Hematopoietic multipotent progenitor cell treated with erythropoietin and hydrocortisone succinate and interleukin-3 and kit ligand, for 17 days (in vitro differentiated cells): ENCODE measurements at regions not wholly inside any gene's neighbourhood (a gene's known extent, or its start where the extent isn't known, plus 50 kb on each side); places are given as distances from the start of the nearest gene placed in this dataset.

Experiments
- DNase-seq: peaks from one replicate; pipeline ENCODE4 v3.0.0-alpha.2; 2015; ENCODE audit warnings: low spot score

DNA sequence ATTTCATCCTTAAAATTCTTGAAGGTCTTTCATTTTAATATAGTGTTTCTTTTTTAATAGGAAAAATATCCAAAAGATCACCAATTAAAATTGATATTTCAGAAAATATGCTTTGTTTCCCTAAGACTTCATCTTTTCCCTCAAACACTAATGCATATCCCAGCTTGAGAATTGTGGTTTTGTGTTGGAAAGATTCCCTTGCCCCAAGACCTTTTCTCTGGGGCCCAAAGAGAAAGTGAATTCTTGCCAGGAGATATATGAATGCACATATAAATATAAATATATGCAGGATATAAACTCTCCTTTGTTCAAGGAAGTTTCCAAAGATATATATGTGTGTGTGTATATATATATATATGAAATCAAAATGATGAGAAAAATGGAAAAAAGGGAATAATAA is 241.2 kb downstream of the FAM76B start:
- DNase-seq = no peak

GRCh38 chr11:95547976-95548375 is 241.6 kb downstream of the FAM76B start:
- no peak for DNase-seq

- DNase-seq = no peak
Measured at GRCh38 chr11:95547186-95547585, 242.4 kb downstream of the FAM76B start.

- peak; percentile 17 for DNase-seq
Measured at GRCh38 chr11:95545116-95545875, 244.3 kb downstream of the FAM76B start.

DNA sequence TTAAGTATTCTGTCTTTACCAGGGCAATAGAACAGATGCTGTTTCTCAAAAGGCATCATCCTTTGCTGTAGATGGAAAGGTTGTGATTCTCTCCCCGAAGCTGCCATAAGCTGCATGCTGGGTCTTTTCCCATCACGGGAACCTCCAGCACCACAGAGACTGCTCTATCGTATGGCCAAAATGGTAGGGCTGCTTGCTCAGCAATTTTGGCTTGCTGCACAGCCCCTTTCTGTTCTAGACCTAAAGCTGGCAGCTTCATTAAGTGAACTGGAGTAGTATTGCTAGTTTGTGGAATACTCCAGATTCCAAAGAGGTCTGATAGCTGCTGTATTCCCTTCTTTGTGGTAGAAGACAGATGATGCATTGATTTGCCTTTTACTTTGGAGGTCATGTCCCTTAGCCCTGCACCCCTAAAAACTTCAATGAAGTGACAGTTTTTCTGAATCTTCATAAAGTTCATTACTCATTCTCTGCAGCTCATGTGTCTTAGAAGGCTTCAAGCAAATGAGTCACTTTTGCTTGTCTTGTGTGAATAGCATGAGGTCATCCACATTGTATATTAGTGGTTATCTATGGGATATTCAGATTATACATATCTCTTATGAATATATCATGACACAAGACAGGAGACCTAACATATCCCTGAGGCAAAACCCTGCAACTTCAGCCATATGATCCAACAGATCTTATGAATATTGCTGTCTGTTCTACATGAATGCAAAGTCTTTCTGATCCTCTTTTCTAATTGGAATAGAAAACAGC is 245.3 kb downstream of the FAM76B start:
- no peak for DNase-seq

DNA sequence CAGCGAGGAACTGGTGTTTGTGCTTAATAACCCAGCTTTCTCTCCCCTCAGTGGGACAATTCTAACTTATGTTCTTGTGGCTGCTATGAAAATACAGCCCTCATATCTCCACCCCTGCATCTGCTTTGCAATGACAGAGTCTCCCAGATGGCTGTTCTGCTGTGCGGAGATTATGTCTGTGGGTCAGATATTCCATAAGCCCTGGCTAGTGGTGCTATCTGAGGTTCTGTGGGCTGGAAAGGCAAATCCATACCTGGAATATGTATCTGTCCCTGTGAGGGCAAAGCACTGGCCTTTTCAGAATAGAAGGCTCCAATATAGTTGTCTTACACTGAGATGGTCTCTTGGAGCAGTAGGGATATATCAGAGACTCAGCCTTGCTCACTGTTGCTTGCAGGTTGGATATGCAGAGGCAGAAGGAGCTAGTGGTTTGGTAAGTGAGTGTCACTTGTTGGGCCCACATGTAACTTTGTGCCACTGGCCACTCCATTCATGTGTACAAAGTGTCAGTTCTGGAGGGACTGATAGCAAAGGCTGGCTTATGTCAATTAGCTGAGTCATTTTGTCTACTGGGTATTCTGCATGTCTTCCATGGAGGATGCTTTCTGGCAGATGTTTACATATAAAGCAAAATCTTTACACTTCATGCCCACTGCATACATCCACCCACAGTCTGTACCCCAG is 246.6 kb downstream of the FAM76B start:
- DNase-seq = peak; percentile 58

DNA sequence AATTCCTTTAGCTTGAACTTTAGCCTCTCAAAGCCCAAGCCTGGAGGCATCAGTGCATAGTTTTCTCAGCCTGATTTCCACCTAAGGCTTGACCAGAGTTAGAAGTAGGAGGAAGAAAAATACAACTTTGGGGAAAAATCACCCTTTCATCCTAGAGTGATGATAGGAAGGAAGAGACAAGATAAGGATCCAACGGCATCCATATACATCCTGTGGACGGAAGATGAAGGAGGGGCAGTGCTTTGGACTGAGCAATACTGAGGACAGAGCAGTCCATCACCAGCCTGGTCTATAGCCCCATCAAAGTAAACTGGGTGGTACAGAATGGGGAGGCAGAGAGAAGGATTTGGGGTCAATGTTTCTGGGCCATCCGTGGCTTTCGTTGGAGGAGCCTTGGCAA is 247.9 kb downstream of the FAM76B start:
- DNase-seq = no peak

GRCh38 chr11:95536047-95536690 is 253.4 kb downstream of the FAM76B start:
- DNase-seq = no peak

DNA sequence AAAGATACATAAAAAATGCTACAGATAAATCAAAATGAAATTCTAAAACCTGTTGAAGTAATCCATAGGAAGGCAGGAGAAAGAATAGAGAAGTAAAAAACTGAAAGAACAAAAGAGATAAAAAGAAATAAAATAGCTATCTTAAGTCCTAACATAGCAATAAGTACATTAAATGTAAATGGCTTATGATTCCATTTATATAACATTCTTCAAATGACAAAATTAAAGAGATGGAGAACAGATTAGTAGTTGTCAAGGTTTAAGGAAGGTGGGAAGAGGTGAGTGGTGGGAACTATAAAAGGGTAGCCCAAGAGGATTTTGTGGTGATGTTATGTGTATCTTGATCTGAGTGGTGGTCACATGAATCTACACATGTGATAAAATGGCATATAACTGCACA is 254.8 kb downstream of the FAM76B start:
- DNase-seq = no peak

DNA sequence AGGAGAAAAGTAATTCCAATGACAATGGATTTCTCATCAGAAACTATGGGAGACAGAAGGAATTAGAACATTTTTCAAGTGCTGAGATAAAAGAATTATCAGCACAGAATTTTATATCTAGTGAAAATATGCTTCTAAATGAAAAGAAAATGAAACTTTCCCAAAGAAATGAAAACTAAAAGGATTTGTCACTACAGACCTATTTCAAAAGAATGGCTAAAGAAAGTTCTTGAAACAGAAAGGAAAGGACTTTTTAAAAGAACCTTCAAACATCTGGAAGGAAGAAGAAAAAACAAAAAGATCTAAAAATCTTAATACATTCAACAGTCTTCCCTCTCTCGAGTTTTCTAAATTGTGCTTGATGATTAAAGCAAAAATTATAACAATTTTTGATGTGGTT is 255.4 kb downstream of the FAM76B start:
- DNase-seq = no peak

DNA sequence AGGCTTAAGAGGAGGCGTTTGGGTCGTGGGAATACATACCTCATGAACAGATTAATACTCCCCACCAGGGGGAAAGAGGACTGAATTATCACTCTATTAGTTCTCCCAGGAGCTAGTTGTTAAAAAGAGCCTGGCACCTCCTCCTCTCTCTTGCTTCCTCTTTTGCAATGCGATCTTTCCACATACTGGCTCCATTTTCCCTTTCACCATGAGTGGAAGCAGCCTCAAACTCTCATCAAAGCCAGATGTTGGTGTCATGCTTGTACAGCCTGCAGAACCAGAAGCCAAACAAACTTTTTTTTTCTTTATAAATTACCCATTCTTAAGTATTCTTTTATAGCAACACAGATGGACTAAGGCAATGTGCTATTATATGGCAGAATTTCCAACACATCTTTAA is 258.5 kb downstream of the FAM76B start:
- DNase-seq = no peak

- DNase-seq = no peak
Measured at GRCh38 chr11:95524314-95525036, 265.1 kb downstream of the FAM76B start.

GRCh38 chr11:95522874-95523273 is 266.7 kb downstream of the FAM76B start:
- no peak for DNase-seq

GRCh38 chr11:95521862-95522261 is 267.7 kb downstream of the FAM76B start:
- DNase-seq = no peak

GRCh38 chr11:95521133-95521542 is 268.4 kb downstream of the FAM76B start:
- DNase-seq = no peak

- no peak for DNase-seq
Measured at GRCh38 chr11:95520369-95521132, 269.0 kb downstream of the FAM76B start.

- DNase-seq = no peak
Measured at GRCh38 chr11:95519912-95520311, 269.7 kb downstream of the FAM76B start.

GRCh38 chr11:95517453-95517852 is 272.1 kb downstream of the FAM76B start:
- no peak for DNase-seq

- DNase-seq = no peak
Measured at GRCh38 chr11:95516786-95517185, 272.8 kb downstream of the FAM76B start.

DNA sequence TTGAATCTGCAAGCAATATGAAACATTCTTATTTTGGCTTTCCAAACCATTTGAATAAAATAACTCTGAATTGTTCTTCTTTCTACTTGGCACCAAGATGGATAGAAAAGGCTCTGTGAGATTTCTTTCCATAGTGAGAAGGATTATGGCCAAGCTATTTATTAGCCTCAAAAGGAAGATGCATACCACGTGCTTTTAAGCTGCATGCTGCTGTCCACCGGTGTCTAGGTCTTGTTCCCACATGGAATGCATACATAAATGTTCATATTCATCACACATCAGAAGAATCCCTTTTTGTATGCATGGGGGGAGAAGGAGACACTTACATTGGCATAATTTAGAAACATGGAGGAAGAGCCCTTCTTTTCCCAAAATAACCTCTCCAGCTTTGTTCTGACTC is 273.4 kb downstream of the FAM76B start:
- DNase-seq = no peak

GRCh38 chr11:95515371-95515770 is 274.2 kb downstream of the FAM76B start:
- no peak for DNase-seq
